HG03521 (cell line): ENCODE measurements at regions not wholly inside any gene's neighbourhood (a gene's known extent, or its start where the extent isn't known, plus 50 kb on each side); places are given as distances from the start of the nearest gene placed in this dataset.
"Not testable (repeated sequence)": the region's sequence is repeated elsewhere in the genome, so short reads cannot be mapped to it uniquely, and the experiment has no call there.

Source experiments
- ATAC-seq: cut with Tn5 transposase; IDR thresholded peaks from one replicate; pipeline ENCODE4 v1.9.1; 2021; ENCODE audit warnings: mild to moderate bottlenecking, moderate library complexity; ENCODE audit not compliant: unreplicated experiment

DNA sequence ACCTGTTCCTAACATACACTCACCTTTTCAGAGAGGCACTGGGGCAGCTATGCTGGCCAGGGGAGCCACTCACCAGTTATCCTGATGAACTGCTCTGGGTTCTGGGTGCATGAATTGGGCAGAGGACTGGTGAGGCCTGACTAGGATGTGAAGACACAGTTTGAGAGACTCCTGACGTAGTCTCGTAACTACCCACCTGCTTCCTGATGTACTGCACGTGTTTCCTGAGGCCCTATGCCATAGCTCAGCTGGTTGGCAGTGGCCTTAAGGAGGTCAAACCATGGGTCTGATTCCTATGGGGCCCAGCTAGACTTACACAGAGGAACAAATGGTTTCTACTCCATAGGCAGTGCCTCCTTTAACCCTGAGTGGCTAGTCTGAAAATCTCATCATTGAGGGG is 351.7 kb upstream of the FRG2C start:
- not testable (repeated sequence) for ATAC-seq

- ATAC-seq: not testable (repeated sequence)
Measured at GRCh38 chr3:75319776-75320175, 344.4 kb upstream of the FRG2C start.

- no peak for ATAC-seq
Measured at GRCh38 chr3:75320369-75320768, 343.8 kb upstream of the FRG2C start.

DNA sequence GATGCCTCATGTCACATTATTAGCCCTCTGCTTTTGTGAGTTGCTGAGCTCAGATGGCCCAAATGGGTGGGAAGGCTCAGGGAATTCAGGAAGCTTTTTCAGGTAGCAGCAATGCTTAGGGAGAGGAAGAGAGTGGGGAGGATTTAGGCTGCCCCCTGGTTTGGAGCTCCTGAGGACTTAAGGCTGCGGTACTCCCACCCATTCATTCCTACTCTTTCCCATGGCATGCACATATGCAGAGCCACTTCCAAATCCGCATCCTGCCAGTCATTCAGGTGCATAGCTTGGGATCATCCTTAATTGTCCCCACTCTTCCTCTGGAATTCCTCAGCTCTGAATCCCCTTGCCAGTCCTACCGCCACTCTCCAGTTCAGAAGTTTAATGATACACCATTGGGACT is 343.1 kb upstream of the FRG2C start:
- ATAC-seq: no peak

DNA sequence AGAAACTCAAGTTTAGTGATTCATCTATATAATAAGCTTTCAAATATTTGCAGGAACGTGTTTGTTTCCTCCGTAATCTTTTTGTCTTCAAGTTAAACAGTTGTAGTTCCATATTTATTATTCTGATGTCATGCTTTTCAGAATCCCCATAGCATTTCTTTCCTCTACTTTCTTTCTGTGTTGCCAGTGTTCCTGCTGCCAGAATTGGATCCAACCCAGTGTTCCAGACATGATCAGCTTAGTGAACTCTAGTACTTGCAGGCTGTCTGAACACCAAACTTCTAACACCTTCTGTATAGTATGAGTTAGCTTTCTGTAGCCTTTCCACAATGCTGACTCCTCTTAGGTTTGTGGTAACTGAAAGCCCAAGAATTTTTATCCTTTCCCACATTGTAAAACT is 340.2 kb upstream of the FRG2C start:
- not testable (repeated sequence) for ATAC-seq

- no peak for ATAC-seq
Measured at GRCh38 chr3:75325716-75326115, 338.4 kb upstream of the FRG2C start.

- no peak for ATAC-seq
Measured at GRCh38 chr3:75327453-75327852, 336.7 kb upstream of the FRG2C start.

GRCh38 chr3:75329476-75330097 is 334.5 kb upstream of the FRG2C start:
- no peak for ATAC-seq

GRCh38 chr3:75330446-75330845 is 333.7 kb upstream of the FRG2C start:
- not testable (repeated sequence) for ATAC-seq

DNA sequence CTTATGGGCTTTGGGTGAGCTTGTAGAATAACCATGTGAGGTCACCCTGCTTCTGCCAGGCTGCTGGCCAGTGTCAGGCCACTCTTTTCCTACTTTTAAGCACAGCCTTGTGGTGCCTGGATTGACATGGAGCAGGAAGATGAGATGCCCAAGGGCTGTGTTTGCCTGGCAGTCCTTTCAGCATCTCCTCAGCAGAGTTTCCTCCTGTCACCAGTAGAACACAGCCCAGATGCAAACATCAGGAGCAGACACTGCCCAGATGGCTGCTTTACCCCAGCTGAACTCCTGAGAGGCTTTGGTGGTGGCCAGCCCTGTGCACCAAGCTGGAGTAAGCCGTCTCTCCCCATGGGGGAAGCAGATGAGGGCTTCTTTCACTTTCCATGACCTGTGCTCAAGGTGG is 332.0 kb upstream of the FRG2C start:
- ATAC-seq: not testable (repeated sequence)

- no peak for ATAC-seq
Measured at GRCh38 chr3:75332794-75333193, 331.3 kb upstream of the FRG2C start.

- ATAC-seq: no peak
Measured at GRCh38 chr3:75334299-75334698, 329.8 kb upstream of the FRG2C start.

- ATAC-seq: no peak
Measured at GRCh38 chr3:75337226-75337900, 326.8 kb upstream of the FRG2C start.

- ATAC-seq: no peak
Measured at GRCh38 chr3:75338342-75338741, 325.8 kb upstream of the FRG2C start.

DNA sequence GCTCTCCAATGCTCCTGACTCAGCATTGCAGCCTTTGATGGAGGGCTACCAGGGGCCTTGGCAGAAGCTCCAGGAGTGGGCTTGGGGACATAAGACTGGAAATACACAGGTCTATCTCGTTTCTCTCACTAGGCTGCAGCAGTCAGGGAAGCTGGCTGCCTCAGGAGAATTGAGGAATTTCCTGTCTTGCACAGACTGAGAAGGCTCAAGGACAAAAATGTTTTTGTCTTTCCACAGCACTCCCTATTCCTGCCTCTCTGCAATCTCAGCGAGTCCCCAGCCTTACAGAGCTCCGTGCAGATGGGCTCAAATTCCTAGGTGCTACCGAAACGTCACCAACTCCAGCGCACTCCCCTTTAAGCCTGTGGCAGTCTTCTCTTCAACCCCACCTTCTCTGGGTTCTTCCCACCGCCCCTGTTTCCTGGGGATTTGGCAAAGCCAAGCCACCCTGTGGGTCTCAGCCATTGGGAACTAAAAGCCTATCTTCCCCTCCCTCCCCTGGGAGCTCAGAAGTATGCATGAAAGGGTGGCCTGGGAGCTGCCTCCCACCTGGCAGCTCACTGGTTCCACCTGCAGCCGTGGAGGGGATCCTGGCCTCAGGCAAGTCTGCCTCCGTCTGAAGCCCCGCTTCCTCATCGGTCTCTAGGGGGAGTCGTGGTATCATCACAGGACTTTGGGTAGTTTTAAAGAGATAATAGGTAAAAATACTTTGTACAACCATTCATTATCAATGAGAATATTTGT is 322.6 kb upstream of the FRG2C start:
- no peak for ATAC-seq

- ATAC-seq: no peak
Measured at GRCh38 chr3:75342425-75342824, 321.7 kb upstream of the FRG2C start.

DNA sequence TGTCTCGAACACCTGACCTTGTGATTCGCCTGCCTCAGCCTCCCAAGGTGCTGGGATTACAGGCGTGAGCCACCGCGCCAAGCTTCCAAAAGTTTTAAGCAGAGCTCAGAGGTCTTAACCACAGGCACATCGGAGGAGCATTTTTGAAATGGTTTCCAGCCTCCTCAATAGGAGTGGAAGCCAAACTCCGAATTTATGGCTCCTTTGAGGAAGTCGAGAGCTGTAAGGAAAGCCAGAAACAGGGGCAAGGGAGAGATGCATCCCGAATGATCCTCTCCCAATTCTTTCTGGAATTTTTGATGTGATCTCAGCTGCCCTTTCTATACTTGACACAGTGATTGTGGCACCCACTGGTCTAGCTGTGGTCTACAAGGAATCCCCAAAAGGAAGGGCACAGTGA is 313.6 kb upstream of the FRG2C start:
- ATAC-seq: not testable (repeated sequence)

GRCh38 chr3:75362086-75362784 is 301.9 kb upstream of the FRG2C start:
- ATAC-seq: not testable (repeated sequence)

DNA sequence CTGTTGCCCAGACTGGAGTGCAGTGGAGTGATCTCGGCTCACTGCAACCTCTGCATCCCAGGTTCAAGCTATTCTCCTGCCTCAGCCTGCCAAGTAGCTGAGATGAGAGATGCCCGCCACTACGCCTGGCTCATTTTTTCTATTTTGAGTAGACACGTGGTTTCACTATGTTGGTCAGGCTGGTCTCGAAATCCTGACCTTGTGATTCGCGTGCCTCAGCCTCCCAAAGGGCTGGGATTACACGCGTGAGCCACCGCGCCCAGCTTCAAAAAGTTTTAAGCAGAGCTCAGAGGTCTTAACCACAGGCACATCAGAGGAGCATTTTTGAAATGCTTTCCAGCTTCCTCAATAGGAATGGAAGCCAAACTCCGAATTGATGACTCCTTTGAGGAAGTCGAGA is 291.2 kb upstream of the FRG2C start:
- not testable (repeated sequence) for ATAC-seq

- ATAC-seq: not testable (repeated sequence)
Measured at GRCh38 chr3:75379840-75380239, 284.3 kb upstream of the FRG2C start.

DNA sequence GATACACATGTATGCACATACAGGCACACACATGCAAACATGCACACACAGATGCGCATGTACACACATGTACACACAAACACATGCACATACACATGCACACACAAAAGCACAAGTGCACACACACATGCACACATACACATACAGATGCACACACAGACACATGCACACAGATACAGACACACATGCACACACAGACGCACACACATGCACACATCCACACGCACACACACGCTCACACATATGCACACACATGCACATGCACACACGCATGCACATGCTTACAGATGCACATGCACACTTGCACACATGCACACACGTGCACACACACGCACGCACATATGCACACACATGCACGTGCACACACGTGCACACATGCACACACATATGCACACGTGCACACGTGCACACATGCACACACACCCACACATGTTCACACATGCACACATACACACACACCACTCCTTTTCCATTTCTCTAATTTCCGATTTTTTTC is 283.8 kb upstream of the FRG2C start:
- ATAC-seq: no peak
